ENCODE measurements at regions not wholly inside any gene's neighbourhood (a gene's known extent, or its start where the extent isn't known, plus 50 kb on each side); places are given as distances from the start of the nearest gene placed in this dataset.

DNA sequence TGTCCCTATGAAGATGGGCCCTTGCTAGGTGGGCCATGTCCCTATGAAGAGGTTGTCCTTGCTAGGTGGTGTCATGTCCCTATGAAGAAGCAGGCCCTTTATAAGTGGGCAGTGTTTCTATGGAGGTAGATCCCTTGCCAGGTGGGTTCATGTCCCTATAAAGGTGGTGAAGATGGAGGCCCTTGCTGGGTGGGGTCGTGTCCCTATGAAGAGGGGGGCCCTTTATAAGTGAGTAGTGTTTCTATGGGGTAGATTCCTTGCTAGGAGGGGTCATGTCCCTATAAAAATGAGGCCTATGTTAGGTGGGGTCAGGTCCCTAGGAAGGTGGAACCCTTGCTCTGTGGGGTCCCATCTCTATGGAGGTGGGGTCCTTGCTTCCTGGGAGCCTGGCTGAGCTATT lies 283.4 kb upstream of the IRX2 start:
- no peaks in the 10 kb centered on the region for H3K36me3 ChIP-seq (ENCODE audit: control insufficient read depth, insufficient read depth, low read length)
- no peak for TF ChIP-seq CTCF (IDR thresholded peaks at IDR 0.05; ENCODE audit: insufficient read depth, low read depth, low read length)
- no peak overlapping the region for H3K4me3 ChIP-seq (ENCODE audit: low read depth, low read length)
- ChIA-PET CTCF (no interaction called here), POLR2A (no interaction called here)
- no peak for DNase-seq (ENCODE audit: low read depth)
- H3K27me3 ChIP-seq (ENCODE audit: control insufficient read depth, insufficient read depth, low read length): no peaks in the 10 kb centered on the region

DNA sequence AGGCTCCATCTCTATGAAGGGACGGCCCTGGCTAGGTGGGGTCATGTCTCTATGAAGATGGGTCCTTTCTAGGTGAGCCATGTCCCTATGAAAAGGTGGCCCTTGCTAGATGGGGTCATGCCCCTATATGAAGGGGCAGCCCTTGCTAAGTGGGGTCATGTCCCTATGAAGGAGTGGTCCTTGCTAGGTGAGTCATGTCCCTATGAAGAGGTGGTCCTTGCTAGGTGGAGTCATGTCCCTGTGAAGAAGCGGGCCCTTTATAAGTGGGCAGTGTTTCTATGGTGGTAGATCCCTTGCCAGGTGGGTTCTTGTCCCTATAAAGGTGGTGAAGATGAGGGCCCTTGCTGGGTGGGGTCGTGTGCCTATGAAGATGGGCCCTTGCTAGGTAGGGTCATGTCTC lies 283.0 kb upstream of the IRX2 start:
- Histone ChIP-seq H3K4me3 (ENCODE audit: low read depth, low read length) (no peak overlapping the region), H3K27me3 (ENCODE audit: control insufficient read depth, insufficient read depth, low read length) (no peaks in the 10 kb centered on the region), H3K36me3 (ENCODE audit: control insufficient read depth, insufficient read depth, low read length) (no peaks in the 10 kb centered on the region)
- TF ChIP-seq CTCF (IDR thresholded peaks at IDR 0.05; ENCODE audit: insufficient read depth, low read depth, low read length): no peak
- CTCF ChIA-PET: no interaction called here
- no peak for DNase-seq (ENCODE audit: low read depth)
- POLR2A ChIA-PET: no interaction called here

DNA sequence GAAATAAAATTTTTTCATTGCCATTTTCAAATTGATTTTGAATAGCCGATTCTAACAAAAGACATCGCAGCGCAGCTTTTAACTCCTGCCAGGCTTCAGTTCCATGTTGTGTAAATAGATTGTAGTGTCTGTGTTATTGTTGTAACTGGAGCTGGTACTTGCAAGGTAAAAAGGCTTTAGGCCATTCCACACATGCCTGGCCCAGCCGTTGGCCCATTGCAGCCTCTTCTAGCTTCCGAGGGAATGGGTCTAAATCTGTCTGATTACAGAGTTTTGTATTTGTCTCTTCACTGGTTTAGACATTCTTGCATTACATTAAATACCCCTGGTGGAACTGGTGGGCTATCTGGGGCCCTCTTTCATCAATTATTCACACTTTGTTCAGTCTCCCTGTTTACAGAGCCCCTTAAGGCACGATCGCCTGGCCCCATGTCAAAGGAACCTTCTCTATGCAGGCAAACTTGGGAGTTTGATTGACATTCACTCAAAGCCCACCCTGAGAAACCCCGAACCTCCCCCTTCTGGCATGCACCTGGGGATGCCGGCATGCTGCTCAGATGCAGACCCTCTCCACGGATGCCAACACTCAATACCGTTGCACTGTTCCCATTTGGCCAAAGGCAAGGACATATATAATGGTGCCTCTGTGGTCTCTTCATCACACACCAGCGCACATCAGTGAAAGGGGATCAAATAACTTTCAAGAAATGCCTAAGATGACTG lies 281.7 kb upstream of the IRX2 start:
- no peak for DNase-seq (ENCODE audit: low read depth)
- ChIA-PET POLR2A (no interaction called here), CTCF (interaction anchor here (0.6 kb wide), 1 partner anchor 22 kb away, joined by 3 read pairs; no protein-coding TSS in a partner anchor)
- no peaks in the 10 kb centered on the region for H3K27me3 ChIP-seq (ENCODE audit: control insufficient read depth, insufficient read depth, low read length)
- no peaks in the 10 kb centered on the region for H3K36me3 ChIP-seq (ENCODE audit: control insufficient read depth, insufficient read depth, low read length)
- H3K4me3 ChIP-seq (ENCODE audit: low read depth, low read length): no peak overlapping the region
- TF ChIP-seq CTCF (IDR thresholded peaks at IDR 0.05; ENCODE audit: insufficient read depth, low read depth, low read length): no peak

GRCh38 chr5:3032513-3032912 lies 281.0 kb upstream of the IRX2 start:
- Histone ChIP-seq H3K4me3 (ENCODE audit: low read depth, low read length) (no peak overlapping the region), H3K27me3 (ENCODE audit: control insufficient read depth, insufficient read depth, low read length) (no peaks in the 10 kb centered on the region), H3K36me3 (ENCODE audit: control insufficient read depth, insufficient read depth, low read length) (no peaks in the 10 kb centered on the region)
- no peak for DNase-seq (ENCODE audit: low read depth)
- TF ChIP-seq CTCF (IDR thresholded peaks at IDR 0.05; ENCODE audit: insufficient read depth, low read depth, low read length): no peak
- POLR2A ChIA-PET: no interaction called here
- CTCF ChIA-PET: no interaction called here

- no peaks in the 10 kb centered on the region for H3K27me3 ChIP-seq (ENCODE audit: control insufficient read depth, insufficient read depth, low read length)
- ChIA-PET CTCF (no interaction called here), POLR2A (no interaction called here)
- no peak overlapping the region for H3K4me3 ChIP-seq (ENCODE audit: low read depth, low read length)
- TF ChIP-seq CTCF (IDR thresholded peaks at IDR 0.05; ENCODE audit: insufficient read depth, low read depth, low read length): no peak
- no peak for DNase-seq (ENCODE audit: low read depth)
- no peaks in the 10 kb centered on the region for H3K36me3 ChIP-seq (ENCODE audit: control insufficient read depth, insufficient read depth, low read length)
These were observed 280.4 kb upstream of the IRX2 start for GRCh38 chr5:3031733-3032378.
